Neuronal stem cell (in vitro differentiated cells): ENCODE measurements at regions not wholly inside any gene's neighbourhood (a gene's known extent, or its start where the extent isn't known, plus 50 kb on each side); places are given as distances from the start of the nearest gene placed in this dataset.

ENCODE experiments used
- DNase-seq: peaks from one replicate; pipeline ENCODE4 v3.0.0-alpha.2; 2013; ENCODE audit warnings: low spot score
- H2AFZ ChIP-seq: one replicate; pipeline ENCODE4 v1.6.1; 2013; ENCODE audit warnings: mild to moderate bottlenecking, low read length, inconsistent platforms
- H2AK5ac ChIP-seq: 2 replicates; pipeline ENCODE4 v1.6.1; 2013; ENCODE audit warnings: low read depth, mild to moderate bottlenecking, inconsistent platforms, low read length, moderate library complexity, mixed read lengths
- H2BK120ac ChIP-seq: 2 replicates; pipeline ENCODE4 v1.6.1; 2013; ENCODE audit warnings: low read depth, mild to moderate bottlenecking, inconsistent platforms, low read length, moderate library complexity, mixed read lengths
- H2BK12ac ChIP-seq: one replicate; pipeline ENCODE4 v1.6.1; 2013; ENCODE audit warnings: low read length, inconsistent platforms
- H2BK15ac ChIP-seq: 2 replicates; pipeline ENCODE4 v1.6.1; 2013; ENCODE audit warnings: mild to moderate bottlenecking, low read length, inconsistent platforms, mixed read lengths
- H2BK5ac ChIP-seq: one replicate; pipeline ENCODE4 v1.6.1; 2013; ENCODE audit warnings: inconsistent platforms, mild to moderate bottlenecking, low read length, moderate library complexity
- H3K14ac ChIP-seq: one replicate; pipeline ENCODE4 v1.6.1; 2013; ENCODE audit warnings: low read length, inconsistent platforms
- H3K18ac ChIP-seq: 2 replicates; pipeline ENCODE4 v1.6.1; 2013; ENCODE audit warnings: low read length, inconsistent platforms
- H3K23ac ChIP-seq: 2 replicates; pipeline ENCODE4 v1.6.1; 2013; ENCODE audit warnings: low read depth, mild to moderate bottlenecking, mixed read lengths, low read length, inconsistent platforms; ENCODE audit not compliant: poor library complexity
- H3K27ac ChIP-seq: replicated peaks from 3 replicates; pipeline ENCODE4 v1.5.1; 2013; ENCODE audit warnings: low read length, inconsistent platforms
- H3K27me3 ChIP-seq, 3 experiments: 2 replicates each; pipeline ENCODE4 v1.6.1; 2013; ENCODE audit warnings: low read length in 3 of 3, mild to moderate bottlenecking in 2 of 3, inconsistent platforms in 1 of 3, low read depth in 1 of 3, mixed read lengths in 1 of 3, moderate library complexity in 1 of 3; ENCODE audit not compliant: control insufficient read depth in 3 of 3, insufficient read depth in 3 of 3
- H3K36me3 ChIP-seq, 2 donors: replicated peaks in 1 of 2; 2 replicates each; pipeline ENCODE4 v1.6.1; 2013; ENCODE audit warnings: low read length in 2 of 2; ENCODE audit not compliant: control insufficient read depth in 2 of 2, insufficient read depth in 2 of 2
- H3K4ac ChIP-seq: 2 replicates; pipeline ENCODE4 v1.6.1; 2013; ENCODE audit warnings: inconsistent platforms, mild to moderate bottlenecking, low read length, moderate library complexity
- H3K4me1 ChIP-seq, 2 donors: 1 replicate in 1 of 2; 2 replicates in 1 of 2; pipeline ENCODE4 v1.6.1; 2013; ENCODE audit warnings: low read length in 2 of 2, low read depth in 1 of 2; ENCODE audit not compliant: control insufficient read depth in 2 of 2, insufficient read depth in 1 of 2
- H3K4me2 ChIP-seq: one replicate; pipeline ENCODE4 v1.6.1; 2013; ENCODE audit warnings: mild to moderate bottlenecking, low read length, inconsistent platforms; ENCODE audit not compliant: insufficient read depth, poor library complexity, severe bottlenecking
- H3K4me3 ChIP-seq, 2 donors: 2 replicates each; pipeline ENCODE4 v1.5.1; 2013; ENCODE audit warnings: low read length in 2 of 2, mild to moderate bottlenecking in 2 of 2, inconsistent platforms in 1 of 2, moderate library complexity in 1 of 2
- H3K79me1 ChIP-seq: one replicate; pipeline ENCODE4 v1.6.1; 2013; ENCODE audit warnings: low read depth, mild to moderate bottlenecking, inconsistent platforms, low read length, moderate library complexity
- H3K9ac ChIP-seq: one replicate; pipeline ENCODE4 v1.6.1; 2013; ENCODE audit warnings: mild to moderate bottlenecking, low read depth, low read length, inconsistent platforms; ENCODE audit not compliant: poor library complexity
- H3K9me3 ChIP-seq, 2 donors: replicated peaks in 1 of 2; 2 replicates each; pipeline versions ENCODE3 to v1.6.1; 2013; ENCODE audit warnings: low read length in 2 of 2, mild to moderate bottlenecking in 2 of 2, inconsistent platforms in 1 of 2, low read depth in 1 of 2, mixed read lengths in 1 of 2, moderate library complexity in 1 of 2; ENCODE audit not compliant: control insufficient read depth in 2 of 2, insufficient read depth in 1 of 2
- H4K8ac ChIP-seq: one replicate; pipeline ENCODE4 v1.6.1; 2013; ENCODE audit warnings: low read depth, mild to moderate bottlenecking, inconsistent platforms, low read length, moderate library complexity
- H4K91ac ChIP-seq: one replicate; pipeline ENCODE4 v1.6.1; 2013; ENCODE audit warnings: low read length, low read depth, mild to moderate bottlenecking, inconsistent platforms; ENCODE audit not compliant: poor library complexity
- WGBS, 2 donors: extraction: QIAGEN DNeasy Blood & Tissue Kit; methylation state at CpG; one replicate each; pipeline ENCODE4 v1.1.7; 2013; ENCODE audit warnings: missing lambda C conversion rate in 2 of 2, mixed read lengths in 1 of 2; ENCODE audit not compliant: insufficient read length in 2 of 2, insufficient replicate concordance in 1 of 2; ENCODE audit errors: extremely low coverage in 2 of 2; 5-methylcytosine and 5-hydroxymethylcytosine counted together

DNA sequence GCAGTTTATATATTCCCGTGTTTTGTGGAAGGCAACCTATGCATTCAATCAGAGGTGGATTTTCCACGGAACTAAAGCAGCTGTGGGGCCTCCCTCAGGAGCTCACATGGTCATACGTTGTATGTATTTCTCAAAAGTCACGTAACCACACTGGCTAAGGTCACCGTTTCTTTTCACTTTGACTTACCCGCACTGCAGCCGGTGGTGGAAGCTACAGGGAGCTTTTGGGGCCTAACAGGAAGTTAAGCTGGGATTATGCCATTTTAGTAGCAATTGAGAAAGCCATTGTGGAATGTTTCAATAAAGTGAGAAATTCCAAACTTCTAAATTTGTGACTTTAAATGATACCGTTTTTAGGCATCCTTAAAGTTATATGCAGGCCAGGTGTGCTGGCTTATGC is 111.2 kb upstream of the KLF6 start:
- no CpG with 5 or more reads among the region's 8 CpGs for WGBS, 2 donors

DNA sequence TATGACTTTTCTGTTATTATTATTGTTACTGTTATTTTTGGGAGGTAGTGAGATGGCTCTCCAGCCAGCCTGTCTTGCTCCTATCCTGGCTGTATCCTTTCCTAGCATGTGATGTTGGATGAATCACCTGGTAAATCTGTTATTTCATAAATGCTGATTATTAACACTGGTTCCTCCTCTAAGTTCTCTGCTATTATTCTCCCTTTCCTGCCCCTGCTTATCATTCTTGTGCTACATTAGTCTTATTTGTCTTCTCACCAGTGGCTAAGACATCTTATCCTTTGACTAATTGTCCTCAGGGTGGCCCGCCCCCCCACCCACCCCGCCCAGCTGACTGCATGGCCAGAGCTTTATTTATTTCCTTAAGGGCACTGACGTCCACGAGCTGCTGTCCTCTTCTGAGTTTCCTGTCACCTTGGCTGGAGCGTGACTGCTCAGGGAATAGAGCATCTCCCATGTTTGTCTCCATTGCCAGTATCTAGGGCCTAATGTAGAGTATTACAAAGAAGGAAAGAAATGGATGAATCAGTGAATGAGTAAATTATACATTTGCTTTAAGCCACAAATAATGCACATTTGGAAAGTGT is 110.1 kb upstream of the KLF6 start:
- DNase-seq, result no peak
- Histone ChIP-seq H3K79me1 (no peaks in the 10 kb centered on the region), H3K23ac (no peak overlapping the region), H4K91ac (no peak overlapping the region), H2AK5ac (no peak overlapping the region), H3K36me3 (no peaks in the 10 kb centered on the region), H3K4me3 (no peak overlapping the region), H2BK15ac (no peak overlapping the region), H3K14ac (no peak overlapping the region), H3K18ac (no peak overlapping the region), H3K9me3 (no peaks in the 10 kb centered on the region), H4K8ac (no peak overlapping the region), H3K4me1 (peaks cover 0 to 2% of the 10 kb centered on the region in 2 donors), H3K27me3 (no peaks in the 10 kb centered on the region), H2AFZ (no peak overlapping the region), H3K4me2 (no peak overlapping the region), H2BK5ac (no peak overlapping the region), H3K9ac (no peak overlapping the region), H2BK12ac (no peak overlapping the region), H3K4ac (no peak overlapping the region), H2BK120ac (no peak overlapping the region), H3K27ac (no peak overlapping the region)
- WGBS, 2 donors, result no CpG with 5 or more reads among the region's 5 CpGs

More for the DNA sequence above, 111.2 kb upstream of the KLF6 start:
- no peak overlapping the region for H4K8ac ChIP-seq
- no peak overlapping the region for H3K23ac ChIP-seq
- no peaks in the 10 kb centered on the region for H3K27me3 ChIP-seq
- H2BK5ac ChIP-seq, result no peak overlapping the region
- H3K9me3 ChIP-seq, result no peaks in the 10 kb centered on the region
- no peak overlapping the region for H3K4me3 ChIP-seq
- no peak overlapping the region for H4K91ac ChIP-seq
- no peak for DNase-seq
- no peaks in the 10 kb centered on the region for H3K79me1 ChIP-seq
- no peak overlapping the region for H3K14ac ChIP-seq
- no peak overlapping the region for H3K4me2 ChIP-seq
- H2AK5ac ChIP-seq, result no peak overlapping the region
- H2AFZ ChIP-seq, result no peak overlapping the region
- peaks cover 0 to 1% of the 10 kb centered on the region in 2 donors for H3K4me1 ChIP-seq
- H3K18ac ChIP-seq, result peak overlapping the region; percentile 44
- H3K36me3 ChIP-seq, result no peaks in the 10 kb centered on the region
- no peak overlapping the region for H2BK120ac ChIP-seq
- no peak overlapping the region for H3K4ac ChIP-seq
- H2BK15ac ChIP-seq, result no peak overlapping the region
- H3K9ac ChIP-seq, result no peak overlapping the region
- H3K27ac ChIP-seq, result no peak overlapping the region
- no peak overlapping the region for H2BK12ac ChIP-seq

DNA sequence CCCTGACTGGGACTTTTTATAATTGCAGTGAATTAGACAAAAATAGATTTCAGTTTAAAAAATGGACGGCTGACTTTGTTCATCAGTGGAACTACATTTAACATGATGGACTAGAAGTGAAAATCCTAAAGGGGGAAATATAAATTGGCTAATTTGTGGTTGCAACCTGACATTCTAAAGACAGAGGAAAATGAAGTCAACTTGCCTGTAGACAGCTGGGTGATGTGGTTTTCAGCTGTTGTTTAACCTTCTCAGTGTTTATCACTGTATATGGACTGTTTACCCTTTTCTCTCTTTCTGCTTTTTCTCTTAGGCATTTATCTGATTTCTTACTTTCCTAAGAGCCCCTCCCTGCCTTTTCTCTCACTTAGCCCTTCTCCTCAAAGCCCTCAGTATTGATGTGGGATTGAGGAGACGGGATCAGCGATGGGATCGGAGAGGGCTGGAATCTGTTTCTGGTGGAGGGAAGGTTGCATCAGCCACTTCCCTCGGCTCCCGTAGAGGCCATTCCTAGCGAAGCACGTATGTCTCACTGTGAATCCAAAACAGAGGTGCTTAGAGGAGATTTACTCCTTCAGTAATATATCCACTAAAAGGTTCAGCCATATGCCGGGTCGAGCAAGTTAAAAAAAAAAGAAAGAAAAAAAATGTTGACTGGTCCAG is 109.0 kb upstream of the KLF6 start:
- H3K4ac ChIP-seq, result no peak overlapping the region
- H3K4me1 ChIP-seq, result peaks cover 0 to 4% of the 10 kb centered on the region in 2 donors
- no peak overlapping the region for H3K27ac ChIP-seq
- H2BK5ac ChIP-seq, result no peak overlapping the region
- no peaks in the 10 kb centered on the region for H3K9me3 ChIP-seq
- no peak for DNase-seq
- H3K79me1 ChIP-seq, result no peaks in the 10 kb centered on the region
- H2AK5ac ChIP-seq, result no peak overlapping the region
- no peak overlapping the region for H2BK12ac ChIP-seq
- no CpG with 5 or more reads among the region's 10 CpGs for WGBS, 2 donors
- H2BK15ac ChIP-seq, result no peak overlapping the region
- peak overlapping the region; percentile 11 for H2AFZ ChIP-seq
- no peaks in the 10 kb centered on the region for H3K36me3 ChIP-seq
- H2BK120ac ChIP-seq, result no peak overlapping the region
- H3K14ac ChIP-seq, result no peak overlapping the region
- H3K4me2 ChIP-seq, result no peak overlapping the region
- no peak overlapping the region for H4K91ac ChIP-seq
- H3K9ac ChIP-seq, result no peak overlapping the region
- no peak overlapping the region for H3K4me3 ChIP-seq
- no peak overlapping the region for H3K23ac ChIP-seq
- H3K18ac ChIP-seq, result no peak overlapping the region
- H4K8ac ChIP-seq, result no peak overlapping the region
- no peaks in the 10 kb centered on the region for H3K27me3 ChIP-seq

DNA sequence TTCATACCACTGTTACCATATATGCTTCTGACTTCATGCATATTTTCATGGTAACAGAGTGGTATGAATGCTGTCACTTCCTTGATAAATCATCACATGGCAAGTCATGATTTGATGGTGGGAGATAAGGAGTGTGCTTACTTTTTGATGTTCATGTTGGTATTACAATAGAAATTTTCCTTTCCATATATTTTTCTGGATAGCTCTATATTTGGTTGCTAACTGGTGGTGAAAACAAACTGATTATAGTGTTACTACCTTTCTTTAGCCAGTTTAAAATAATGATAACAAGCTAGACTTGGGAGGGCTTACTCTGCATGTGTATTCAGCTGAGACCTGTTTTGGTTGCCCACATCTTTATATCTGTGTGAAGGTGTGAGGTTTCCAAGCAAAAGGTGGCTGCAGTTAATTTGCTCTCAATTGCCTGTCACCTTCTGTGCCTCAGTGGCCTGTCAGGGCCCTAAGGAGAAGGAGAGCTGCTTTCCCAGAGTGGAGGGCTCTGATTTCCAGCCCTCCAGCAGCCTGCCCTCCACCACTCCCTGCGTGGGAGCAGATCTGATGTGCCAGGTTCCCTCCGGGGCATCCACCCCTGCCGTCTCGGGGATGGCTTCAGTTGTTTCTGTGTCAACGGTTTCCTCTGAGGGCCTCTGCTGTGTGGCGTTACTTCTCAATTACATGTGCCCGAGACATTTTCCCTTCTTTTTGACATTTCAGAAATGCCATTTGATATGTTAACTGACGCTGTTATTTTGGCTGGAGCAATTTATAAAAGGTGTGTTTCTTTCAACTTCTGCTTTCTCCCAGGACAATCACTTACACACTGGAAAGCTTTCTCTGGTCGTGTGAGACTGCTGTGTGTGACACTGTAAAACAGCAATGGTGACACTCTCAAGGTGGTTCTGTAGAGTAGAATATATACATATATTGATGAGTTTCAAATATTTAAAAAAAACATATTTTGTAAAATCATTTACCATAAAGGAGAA is 107.7 kb upstream of the KLF6 start:
- H3K9ac ChIP-seq, result no peak overlapping the region
- no peak overlapping the region for H4K91ac ChIP-seq
- no peaks in the 10 kb centered on the region for H3K79me1 ChIP-seq
- WGBS, 2 donors, result no CpG with 5 or more reads among the region's 9 CpGs
- no peak overlapping the region for H3K4ac ChIP-seq
- H3K14ac ChIP-seq, result no peak overlapping the region
- H3K4me3 ChIP-seq, result no peak overlapping the region
- no peak overlapping the region for H2BK15ac ChIP-seq
- H3K27me3 ChIP-seq, result no peaks in the 10 kb centered on the region
- no peaks in the 10 kb centered on the region for H3K36me3 ChIP-seq
- H2BK12ac ChIP-seq, result no peak overlapping the region
- H3K23ac ChIP-seq, result no peak overlapping the region
- H2BK5ac ChIP-seq, result no peak overlapping the region
- no peak for DNase-seq
- H3K4me2 ChIP-seq, result no peak overlapping the region
- H3K9me3 ChIP-seq, result no peaks in the 10 kb centered on the region
- H3K27ac ChIP-seq, result no peak overlapping the region
- H3K18ac ChIP-seq, result peak overlapping the region; percentile 38
- H2BK120ac ChIP-seq, result peak overlapping the region; percentile 30
- no peak overlapping the region for H2AK5ac ChIP-seq
- peaks cover 0 to 10% of the 10 kb centered on the region in 2 donors for H3K4me1 ChIP-seq
- H2AFZ ChIP-seq, result no peak overlapping the region
- H4K8ac ChIP-seq, result no peak overlapping the region
